ENCODE measurements at regions not wholly inside any gene's neighbourhood (a gene's known extent, or its start where the extent isn't known, plus 50 kb on each side); places are given as distances from the start of the nearest gene placed in this dataset.

- intact Hi-C loops (cut with DNase I) = no loop called here
- Histone ChIP-seq H3K27me3 (no peaks in the 10 kb centered on the region), H3K4me1 (no peaks in the 10 kb centered on the region), H3K27ac (no peak overlapping the region), H3K4me3 (no peak overlapping the region), H3K36me3 (no peaks in the 10 kb centered on the region), H3K9me3 (peaks cover 0 to 7% (median 0%) of the 10 kb centered on the region in 11 donors)
- WGBS, 2 donors = 81 to 90% methylated on average over 5 of the region's 5 CpGs
- DNase-seq (no peak), ATAC-seq (no peak)
- TF ChIP-seq CTCF (IDR thresholded peaks at IDR 0.05) = no peak
Measured at GRCh38 chr7:81349044-81349443, 420.8 kb downstream of the HGF start.

DNA sequence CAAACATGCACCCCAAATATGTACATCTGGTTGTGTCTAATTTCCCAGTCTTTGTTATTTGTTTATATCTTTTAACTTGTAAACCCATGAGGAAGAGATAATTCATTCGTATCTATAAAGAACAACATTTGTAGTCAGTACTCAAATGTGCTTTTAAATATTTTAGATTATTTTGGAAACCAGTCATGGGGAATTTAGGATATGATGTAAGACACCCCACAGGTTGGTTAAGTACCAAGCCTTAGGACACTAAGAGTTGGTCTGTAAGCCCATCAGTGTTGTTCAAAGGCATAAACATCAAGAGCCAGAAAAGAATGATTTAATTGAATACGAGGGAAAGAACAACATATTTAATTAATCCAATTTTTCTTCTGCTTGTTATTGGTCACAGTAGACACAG lies 421.1 kb upstream of the SEMA3C start:
- Histone ChIP-seq H3K36me3 (no peaks in the 10 kb centered on the region), H3K4me1 (no peaks in the 10 kb centered on the region), H3K4me3 (no peak overlapping the region), H3K27ac (no peak overlapping the region), H3K27me3 (no peaks in the 10 kb centered on the region), H3K9me3 (no peaks in the 10 kb centered on the region)
- intact Hi-C loops (cut with DNase I) = no loop called here
- no peak for TF ChIP-seq CTCF (IDR thresholded peaks at IDR 0.05)
- 60 to 70% methylated on average over 2 of the region's 2 CpGs for WGBS, 2 donors
- ATAC-seq (no peak), DNase-seq (no peak)

GRCh38 chr7:81333536-81333935 lies 414.7 kb upstream of the SEMA3C start:
- no peaks in the 10 kb centered on the region for H3K36me3 ChIP-seq
- H3K9me3 ChIP-seq = no peaks in the 10 kb centered on the region
- WGBS, 2 donors = 94 to 96% methylated on average over 13 of the region's 13 CpGs
- ATAC-seq (no peak), DNase-seq (no peak)
- no peaks in the 10 kb centered on the region for H3K4me1 ChIP-seq
- TF ChIP-seq CTCF (IDR thresholded peaks at IDR 0.05) = no peak
- intact Hi-C loops (cut with DNase I) = no loop called here
- H3K4me3 ChIP-seq = no peak overlapping the region
- no peak overlapping the region for H3K27ac ChIP-seq
- no peaks in the 10 kb centered on the region for H3K27me3 ChIP-seq

- 81 to 87% methylated on average over 1 of the region's 1 CpG for WGBS, 2 donors
- intact Hi-C loops (cut with DNase I) = no loop called here
- ATAC-seq = no peak
Measured at GRCh38 chr7:81333004-81333403, 414.2 kb upstream of the SEMA3C start.

More at GRCh38 chr7:81333004-81333403, 414.2 kb upstream of the SEMA3C start:
- no peak for TF ChIP-seq CTCF (IDR thresholded peaks at IDR 0.05)
- Histone ChIP-seq H3K27me3 (no peaks in the 10 kb centered on the region), H3K4me1 (no peaks in the 10 kb centered on the region), H3K9me3 (no peaks in the 10 kb centered on the region), H3K36me3 (no peaks in the 10 kb centered on the region), H3K27ac (no peak overlapping the region), H3K4me3 (no peak overlapping the region)
- DNase-seq = no peak

Measured in heart right ventricle (tissue), 16 donors.